Limb (tissue), 2 donors: ENCODE measurements at regions not wholly inside any gene's neighbourhood (a gene's known extent, or its start where the extent isn't known, plus 50 kb on each side); places are given as distances from the start of the nearest gene placed in this dataset.

Experiments
- DNase-seq, 2 donors: peaks; one replicate each; pipeline ENCODE4 v3.0.0-alpha.2; 2016; ENCODE audit errors: extremely low spot score in 2 of 2

- no peak for DNase-seq
These were observed 1670.2 kb upstream of the PCDH20 start for GRCh38 chr13:63085851-63086250.

- no peak for DNase-seq
These were observed 1665.9 kb upstream of the PCDH20 start for GRCh38 chr13:63081400-63082014.

- no peak for DNase-seq
These were observed 1659.5 kb upstream of the PCDH20 start for GRCh38 chr13:63075126-63075525.

DNA sequence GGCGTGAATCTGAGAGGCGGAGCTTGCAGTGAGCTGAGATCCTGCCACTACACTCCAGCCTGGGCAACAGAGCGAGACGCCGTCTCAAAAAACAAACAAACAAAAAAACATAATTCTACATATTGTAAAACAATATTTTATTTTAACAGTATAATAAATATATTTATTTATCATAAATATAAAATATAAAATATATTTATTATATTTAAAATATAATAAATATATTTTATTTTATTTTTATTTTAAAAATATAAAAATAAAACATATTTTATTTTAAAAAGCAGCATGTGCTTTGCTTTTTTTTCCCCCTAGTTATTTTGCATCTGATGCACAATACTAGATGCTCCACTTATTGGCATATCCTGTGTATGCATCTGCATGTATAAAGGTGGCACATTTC, 1634.6 kb upstream of the PCDH20 start:
- DNase-seq, result no peak

- DNase-seq, result no peak
These were observed 1633.0 kb upstream of the PCDH20 start for GRCh38 chr13:63048653-63049052.

GRCh38 chr13:63044589-63045313, 1629.1 kb upstream of the PCDH20 start:
- DNase-seq, result no peak

DNA sequence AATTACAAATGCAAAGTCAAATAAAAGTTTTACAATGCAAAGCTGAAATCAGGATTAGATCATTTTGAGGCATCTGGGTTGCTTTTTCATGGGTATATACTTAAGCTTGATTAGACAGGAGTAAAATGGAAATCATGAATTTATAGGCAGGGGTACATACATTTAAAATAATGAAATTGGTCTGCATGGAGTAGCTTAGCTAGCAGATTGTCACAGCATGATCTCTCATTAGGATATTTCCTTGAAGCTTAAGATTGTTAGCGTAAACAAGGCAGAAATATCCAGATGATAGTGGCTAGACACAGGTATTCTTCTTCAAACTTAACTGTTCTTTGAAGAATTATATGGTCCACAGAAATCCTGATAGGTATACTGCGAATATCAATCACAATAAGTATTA, 1627.0 kb upstream of the PCDH20 start:
- no peak for DNase-seq

DNA sequence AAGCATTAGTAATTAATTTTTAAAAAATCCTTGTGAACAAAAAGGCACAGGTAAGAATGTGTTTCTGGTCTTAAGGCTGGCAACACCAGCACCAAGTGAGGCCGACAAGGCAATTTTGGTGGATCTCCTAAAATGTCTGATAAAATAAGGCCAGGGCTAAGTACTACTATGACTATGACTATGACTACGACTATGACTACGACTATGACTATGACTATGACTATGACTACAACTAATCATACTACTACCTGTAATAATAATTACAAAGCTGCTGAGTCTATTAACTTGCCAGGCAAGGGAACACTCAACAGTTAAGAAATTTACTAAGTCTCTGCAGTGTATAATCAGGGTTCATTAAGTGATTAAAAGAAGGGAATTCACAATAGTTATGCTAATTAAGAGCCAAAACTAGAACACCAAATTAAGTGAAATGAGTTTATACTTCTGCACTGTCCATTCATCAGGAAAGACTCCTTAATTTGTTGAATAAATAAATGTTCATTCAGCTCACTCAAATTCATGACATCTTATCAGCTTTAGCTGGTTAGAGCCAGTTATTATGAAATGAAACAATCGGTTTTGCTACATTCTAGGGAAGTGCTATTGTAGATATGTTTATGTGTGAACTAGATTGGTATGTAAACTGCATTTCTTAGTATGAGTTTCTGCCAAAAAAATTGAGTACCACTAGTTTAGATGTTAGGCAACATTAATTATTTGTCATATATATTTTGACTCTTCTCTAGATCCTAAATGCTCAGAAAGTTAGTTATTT, 1626.2 kb upstream of the PCDH20 start:
- no peak for DNase-seq

GRCh38 chr13:63026285-63026797, 1610.7 kb upstream of the PCDH20 start:
- DNase-seq, result no peak

DNA sequence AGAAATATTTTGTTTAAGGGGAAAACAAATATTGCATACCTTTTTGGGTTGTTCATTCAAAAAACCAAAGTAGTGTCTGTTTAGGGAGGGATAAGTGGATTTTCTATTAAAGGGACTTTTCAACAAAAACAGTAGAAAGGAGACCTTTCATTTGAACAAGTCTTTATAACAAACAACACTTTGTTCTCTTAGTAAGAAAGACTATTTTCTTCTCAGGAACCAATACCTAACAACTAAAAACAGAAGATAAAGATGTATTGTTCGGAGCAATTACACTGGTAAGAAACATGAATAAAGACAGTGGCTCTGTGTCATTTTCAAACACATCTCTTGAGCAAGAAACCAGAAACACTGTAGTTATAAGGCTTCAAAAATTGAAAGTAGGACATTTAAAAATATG, 1610.1 kb upstream of the PCDH20 start:
- no peak for DNase-seq

GRCh38 chr13:63024458-63024857, 1608.8 kb upstream of the PCDH20 start:
- peak in 1 of 2 donors; percentile 42 for DNase-seq

DNA sequence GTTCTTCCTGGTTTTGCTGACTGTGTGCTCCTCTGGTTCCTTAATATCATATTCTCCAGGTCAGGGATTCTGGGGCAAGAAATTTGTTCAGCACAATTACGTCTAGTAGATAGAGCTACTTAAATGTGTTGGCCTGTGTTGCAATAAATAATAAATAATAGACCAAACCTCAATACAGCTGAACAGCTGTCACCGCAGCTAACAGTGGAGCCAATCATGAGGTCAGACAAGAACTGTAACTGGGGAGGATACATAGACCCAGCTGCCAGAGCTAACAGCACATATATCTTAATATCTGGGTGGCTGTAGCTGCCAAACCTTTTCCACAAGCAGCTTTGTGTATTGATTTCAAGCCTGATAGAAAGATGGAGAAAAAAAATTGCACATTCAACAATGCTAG, 1596.3 kb upstream of the PCDH20 start:
- peak in 1 of 2 donors; percentile 39 for DNase-seq

- DNase-seq, result no peak
These were observed 1594.5 kb upstream of the PCDH20 start for GRCh38 chr13:63010072-63010658.

- no peak for DNase-seq
These were observed 1590.0 kb upstream of the PCDH20 start for GRCh38 chr13:63005625-63006024.

GRCh38 chr13:62997696-62998095, 1582.0 kb upstream of the PCDH20 start:
- no peak for DNase-seq

- no peak for DNase-seq
These were observed 1581.5 kb upstream of the PCDH20 start for GRCh38 chr13:62997038-62997599.

GRCh38 chr13:62973804-62974203, 1558.2 kb upstream of the PCDH20 start:
- no peak for DNase-seq

GRCh38 chr13:62964522-62964921, 1548.9 kb upstream of the PCDH20 start:
- DNase-seq, result no peak

GRCh38 chr13:62960723-62961122, 1545.1 kb upstream of the PCDH20 start:
- no peak for DNase-seq

- DNase-seq, result no peak
These were observed 1518.2 kb upstream of the PCDH20 start for GRCh38 chr13:62933809-62934208.

- DNase-seq, result no peak
These were observed 1516.7 kb upstream of the PCDH20 start for GRCh38 chr13:62932256-62932883.
